IMR-90 (cell line): ENCODE measurements at regions not wholly inside any gene's neighbourhood (a gene's known extent, or its start where the extent isn't known, plus 50 kb on each side); places are given as distances from the start of the nearest gene placed in this dataset.

Source experiments
- ATAC-seq: fragments of 200-7000 bp; cut with Tn5 transposase; 2 replicates; pipeline ENCODE4 v1.9.1; 2020; ENCODE audit warnings: low read depth, mild to moderate bottlenecking, moderate library complexity
- BruUV-seq: library from RNA; stranded (reverse); fragments of 400-500 nt; replicated peaks from 2 replicates; lab custom pipeline; 2021; lab: Mats Ljungman, UMichigan
- CTCF ChIA-PET: fragments of 300-600 bp; formaldehyde crosslinking; extraction: SDS; loops from one replicate; lab custom pipeline; 2021; ENCODE audit warnings: antibody characterized with exemption; lab: Yijun Ruan, JAX
- POLR2A ChIA-PET: fragments of 300-600 bp; sonication (Branson Sonifier 250); formaldehyde crosslinking; loops from one replicate; lab custom pipeline; 2022; ENCODE audit warnings: antibody characterized with exemption; ENCODE audit not compliant: unreplicated experiment; lab: Charles Lee
- DNase-seq: peaks from one replicate; pipeline ENCODE4 v3.0.0; 2013
- H2AFZ ChIP-seq: replicated peaks from 2 replicates; pipeline ENCODE3; 2013; ENCODE audit warnings: low read length, mild to moderate bottlenecking; ENCODE audit not compliant: poor library complexity
- H2AK5ac ChIP-seq: 2 replicates; pipeline ENCODE4 v1.6.1; 2013; ENCODE audit warnings: low read depth, low read length, inconsistent platforms
- H2AK9ac ChIP-seq: replicated peaks from 2 replicates; pipeline ENCODE3; 2013; ENCODE audit warnings: mild to moderate bottlenecking, low read depth, low read length, moderate library complexity; ENCODE audit not compliant: poor library complexity
- H2BK120ac ChIP-seq: 2 replicates; pipeline ENCODE4 v1.6.1; 2013; ENCODE audit warnings: low read depth, low read length, inconsistent platforms
- H2BK15ac ChIP-seq: 3 replicates; pipeline ENCODE4 v1.6.1; 2013; ENCODE audit warnings: low read depth, low read length, inconsistent platforms
- H2BK20ac ChIP-seq: 2 replicates; pipeline ENCODE4 v1.6.1; 2013; ENCODE audit warnings: low read depth, mild to moderate bottlenecking, inconsistent platforms, low read length, moderate library complexity
- H2BK5ac ChIP-seq: 2 replicates; pipeline ENCODE4 v1.6.1; 2013; ENCODE audit warnings: mild to moderate bottlenecking, low read depth, low read length, inconsistent platforms; ENCODE audit not compliant: poor library complexity, severe bottlenecking
- H3K14ac ChIP-seq: replicated peaks from 2 replicates; pipeline ENCODE4 v1.6.1; 2013; ENCODE audit warnings: low read depth, low read length, inconsistent platforms
- H3K18ac ChIP-seq: 2 replicates; pipeline ENCODE4 v1.6.1; 2013; ENCODE audit warnings: low read depth, low read length, control low read depth
- H3K23ac ChIP-seq: 2 replicates; pipeline ENCODE4 v1.6.1; 2013; ENCODE audit warnings: low read depth, low read length, inconsistent platforms
- H3K27ac ChIP-seq: 2 replicates; pipeline ENCODE4 v1.5.1; 2013; ENCODE audit warnings: mild to moderate bottlenecking, control low read depth, low read length; ENCODE audit not compliant: insufficient read depth
- H3K27me3 ChIP-seq: 2 replicates; pipeline ENCODE4 v1.6.1; 2013; ENCODE audit warnings: low read length; ENCODE audit not compliant: control insufficient read depth, insufficient read depth
- H3K36me3 ChIP-seq: 2 replicates; pipeline ENCODE4 v1.6.1; 2013; ENCODE audit warnings: low read length, mixed read lengths; ENCODE audit not compliant: control insufficient read depth, insufficient read depth
- H3K4ac ChIP-seq: 2 replicates; pipeline ENCODE4 v1.6.1; 2013; ENCODE audit warnings: low read depth, low read length, inconsistent platforms
- H3K4me1 ChIP-seq: 2 replicates; pipeline ENCODE4 v1.6.1; 2013; ENCODE audit warnings: low read length, mixed read lengths; ENCODE audit not compliant: control insufficient read depth, insufficient read depth
- H3K4me2 ChIP-seq: 2 replicates; pipeline ENCODE4 v1.6.1; 2013; ENCODE audit warnings: low read depth, mild to moderate bottlenecking, control low read depth, low read length, moderate library complexity
- H3K4me3 ChIP-seq: 2 replicates; pipeline ENCODE4 v1.5.1; 2013; ENCODE audit warnings: low read depth, mild to moderate bottlenecking, control low read depth, low read length, moderate library complexity; ENCODE audit not compliant: insufficient read depth
- H3K56ac ChIP-seq: 2 replicates; pipeline ENCODE4 v1.6.1; 2013; ENCODE audit warnings: low read length, inconsistent platforms; ENCODE audit not compliant: insufficient read depth; ENCODE audit errors: extremely low read depth
- H3K79me1 ChIP-seq, 2 experiments: 2 replicates each; pipeline ENCODE4 v1.6.1; 2013; ENCODE audit warnings: low read length in 2 of 2, inconsistent platforms in 1 of 2, low read depth in 1 of 2
- H3K9ac ChIP-seq: 2 replicates; pipeline ENCODE4 v1.6.1; 2013; ENCODE audit warnings: low read depth, low read length, control low read depth
- H3K9me1 ChIP-seq: 2 replicates; pipeline ENCODE4 v1.6.1; 2013; ENCODE audit warnings: low read length, inconsistent platforms; ENCODE audit not compliant: insufficient read depth
- H3K9me3 ChIP-seq: 2 replicates; pipeline ENCODE4 v1.6.1; 2013; ENCODE audit warnings: low read length; ENCODE audit not compliant: control insufficient read depth, insufficient read depth
- H4K20me1 ChIP-seq: 2 replicates; pipeline ENCODE4 v1.6.1; 2013; ENCODE audit warnings: low read length, inconsistent platforms; ENCODE audit not compliant: insufficient read depth
- H4K5ac ChIP-seq: 2 replicates; pipeline ENCODE4 v1.6.1; 2013; ENCODE audit warnings: mild to moderate bottlenecking, low read depth, low read length, control low read depth
- H4K8ac ChIP-seq, 2 experiments: 2 replicates each; pipeline ENCODE4 v1.6.1; 2013; ENCODE audit warnings: low read depth in 2 of 2, low read length in 2 of 2, control low read depth in 1 of 2, inconsistent platforms in 1 of 2
- H4K91ac ChIP-seq: 2 replicates; pipeline ENCODE4 v1.6.1; 2013; ENCODE audit warnings: low read depth, low read length, inconsistent platforms; ENCODE audit not compliant: insufficient read depth
- BHLHE40 ChIP-seq: fragments of 150-350 bp; IDR thresholded peaks from 2 replicates; pipeline ENCODE4 v1.6.1; 2016; ENCODE audit warnings: mild to moderate bottlenecking, low read depth, low read length
- NFE2L2 ChIP-seq: fragments of 150-350 bp; IDR thresholded peaks from 2 replicates; pipeline ENCODE4 v1.6.1; 2016; ENCODE audit warnings: low read depth, mild to moderate bottlenecking, low read length
- RCOR1 ChIP-seq: IDR thresholded peaks from 2 replicates; pipeline ENCODE4 v1.6.1; 2012; ENCODE audit warnings: mild to moderate bottlenecking, low read length, improper control_type of control experiment; ENCODE audit not compliant: insufficient replicate concordance
- WGBS, 2 experiments: methylation state at CpG; one replicate each; pipeline versions ENCODE4 v1.1.5 to v1.1.7; 2013; ENCODE audit warnings: missing lambda C conversion rate in 2 of 2; ENCODE audit not compliant: insufficient read length in 1 of 2; ENCODE audit errors: extremely low coverage in 2 of 2; 5-methylcytosine and 5-hydroxymethylcytosine counted together
- dilution Hi-C: fragments of 300-500 bp; cut with HindIII; formaldehyde crosslinking; loops from one replicate; pipeline ENCODE4 v1.14.3; 2018; ENCODE audit warnings: low sequenced_read_pairs; ENCODE audit not compliant: unreplicated experiment
- in situ Hi-C: fragments of 300-500 bp; cut with MboI; formaldehyde crosslinking; loops from 3 replicates; pipeline ENCODE4 v1.14.3; 2019; ENCODE audit warnings: low sequenced_read_pairs, inconsistent platforms, mixed read lengths
- intact Hi-C: fragments of 100-400 bp; cut with micrococcal nuclease; formaldehyde crosslinking; loops from 2 replicates; pipeline ENCODE4 v1.10.0; 2022

- no peak overlapping the region for H4K8ac ChIP-seq
- H3K14ac ChIP-seq = no peak overlapping the region
- H4K5ac ChIP-seq = no peak overlapping the region
- no peak overlapping the region for H3K18ac ChIP-seq
- TF ChIP-seq NFE2L2 (no peak), BHLHE40 (no peak), RCOR1 (no peak)
- H3K79me1 ChIP-seq = no peaks in the 10 kb centered on the region
- H2BK20ac ChIP-seq = no peak overlapping the region
- H3K23ac ChIP-seq = no peak overlapping the region
- no peak overlapping the region for H2BK5ac ChIP-seq
- no peak overlapping the region for H3K4ac ChIP-seq
- no peak overlapping the region for H2BK120ac ChIP-seq
- in situ Hi-C loops = no loop called here
- no peak overlapping the region for H3K4me3 ChIP-seq
- no peak overlapping the region for H3K56ac ChIP-seq
- CTCF ChIA-PET = no interaction called here
- no peaks in the 10 kb centered on the region for H3K27me3 ChIP-seq
- no CpG with 5 or more reads among the region's 1 CpG for WGBS, 2 experiments
- H4K20me1 ChIP-seq = no peaks in the 10 kb centered on the region
- intact Hi-C loops = no loop called here
- no peak overlapping the region for H4K91ac ChIP-seq
- H3K9ac ChIP-seq = no peak overlapping the region
- DNase-seq (no peak), ATAC-seq (no peak)
- H3K4me1 ChIP-seq = no peaks in the 10 kb centered on the region
- BruUV-seq = no TSS peak
- H2AFZ ChIP-seq = no peak overlapping the region
- dilution Hi-C loops = no loop called here
- H3K36me3 ChIP-seq = no peaks in the 10 kb centered on the region
- POLR2A ChIA-PET = no interaction called here
- H3K4me2 ChIP-seq = no peak overlapping the region
- no peak overlapping the region for H2AK9ac ChIP-seq
- no peak overlapping the region for H2BK15ac ChIP-seq
- no peaks in the 10 kb centered on the region for H3K9me1 ChIP-seq
- no peak overlapping the region for H2AK5ac ChIP-seq
- H3K9me3 ChIP-seq = no peaks in the 10 kb centered on the region
- H3K27ac ChIP-seq = no peak overlapping the region
Measured at GRCh38 chr3:103218146-103218545, 783.3 kb downstream of the ZPLD1 start.
